Lower leg skin (tissue), 3 donors: ENCODE measurements at regions not wholly inside any gene's neighbourhood (a gene's known extent, or its start where the extent isn't known, plus 50 kb on each side); places are given as distances from the start of the nearest gene placed in this dataset.

Source experiments
- POLR2A ChIP-seq, 2 donors: fragments of 450-650 bp; IDR thresholded peaks; one replicate each; pipeline ENCODE4 v1.6.1; 2016 to 2017; ENCODE audit warnings: antibody characterized with exemption in 2 of 2, mild to moderate bottlenecking in 1 of 2, moderate library complexity in 1 of 2
- TF ChIP-seq, protein P1 (sequence below), 3 donors: fragments of 450-650 bp; IDR thresholded peaks; one replicate each; pipeline ENCODE4 v1.5.1; 2016; ENCODE audit warnings: antibody characterized with exemption in 3 of 3, mild to moderate bottlenecking in 3 of 3, moderate library complexity in 2 of 3

DNA sequence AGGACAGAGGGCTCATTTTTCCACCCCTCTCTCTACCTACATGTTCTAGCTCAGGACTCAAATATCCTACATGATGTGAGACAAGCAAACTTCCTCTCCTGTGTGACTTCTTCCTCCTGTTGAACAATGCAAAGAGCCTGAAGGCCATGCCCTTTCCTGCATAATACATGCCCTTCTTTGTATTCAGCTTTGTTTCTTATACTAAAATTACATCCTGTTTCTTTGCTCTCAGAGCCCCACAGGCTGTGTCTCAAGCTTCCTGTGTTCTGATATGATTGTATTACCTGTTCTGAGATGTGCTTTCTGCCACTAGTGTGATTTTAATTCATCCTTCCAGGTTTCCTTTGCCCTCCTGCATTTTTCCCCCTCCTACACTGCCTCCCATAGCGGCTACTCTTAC is 166.4 kb upstream of the AFF2 start:
- TF ChIP-seq, protein P1, sequence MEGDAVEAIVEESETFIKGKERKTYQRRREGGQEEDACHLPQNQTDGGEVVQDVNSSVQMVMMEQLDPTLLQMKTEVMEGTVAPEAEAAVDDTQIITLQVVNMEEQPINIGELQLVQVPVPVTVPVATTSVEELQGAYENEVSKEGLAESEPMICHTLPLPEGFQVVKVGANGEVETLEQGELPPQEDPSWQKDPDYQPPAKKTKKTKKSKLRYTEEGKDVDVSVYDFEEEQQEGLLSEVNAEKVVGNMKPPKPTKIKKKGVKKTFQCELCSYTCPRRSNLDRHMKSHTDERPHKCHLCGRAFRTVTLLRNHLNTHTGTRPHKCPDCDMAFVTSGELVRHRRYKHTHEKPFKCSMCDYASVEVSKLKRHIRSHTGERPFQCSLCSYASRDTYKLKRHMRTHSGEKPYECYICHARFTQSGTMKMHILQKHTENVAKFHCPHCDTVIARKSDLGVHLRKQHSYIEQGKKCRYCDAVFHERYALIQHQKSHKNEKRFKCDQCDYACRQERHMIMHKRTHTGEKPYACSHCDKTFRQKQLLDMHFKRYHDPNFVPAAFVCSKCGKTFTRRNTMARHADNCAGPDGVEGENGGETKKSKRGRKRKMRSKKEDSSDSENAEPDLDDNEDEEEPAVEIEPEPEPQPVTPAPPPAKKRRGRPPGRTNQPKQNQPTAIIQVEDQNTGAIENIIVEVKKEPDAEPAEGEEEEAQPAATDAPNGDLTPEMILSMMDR (IDR thresholded peaks at IDR 0.05), result no peak
- no peak for TF ChIP-seq POLR2A (IDR thresholded peaks at IDR 0.05)
